Neural progenitor cell (in vitro differentiated cells): ENCODE measurements at regions not wholly inside any gene's neighbourhood (a gene's known extent, or its start where the extent isn't known, plus 50 kb on each side); places are given as distances from the start of the nearest gene placed in this dataset.

Experiments used
- EZH2 ChIP-seq: fragments of 200-600 bp; sonication (generic); IDR thresholded peaks from 2 replicates; pipeline ENCODE4 v1.6.1; 2017; ENCODE audit warnings: antibody characterized with exemption, mild to moderate bottlenecking, moderate library complexity
- EZH2phosphoT487 ChIP-seq: fragments of 200-600 bp; sonication (generic); IDR thresholded peaks from 2 replicates; pipeline ENCODE4 v1.6.1; 2017; ENCODE audit warnings: antibody characterized with exemption
- TF ChIP-seq, protein P1 (sequence below): fragments of 200-600 bp; sonication (generic); IDR thresholded peaks from 2 replicates; pipeline ENCODE4 v1.5.1; 2017; ENCODE audit warnings: antibody characterized with exemption, mild to moderate bottlenecking

DNA sequence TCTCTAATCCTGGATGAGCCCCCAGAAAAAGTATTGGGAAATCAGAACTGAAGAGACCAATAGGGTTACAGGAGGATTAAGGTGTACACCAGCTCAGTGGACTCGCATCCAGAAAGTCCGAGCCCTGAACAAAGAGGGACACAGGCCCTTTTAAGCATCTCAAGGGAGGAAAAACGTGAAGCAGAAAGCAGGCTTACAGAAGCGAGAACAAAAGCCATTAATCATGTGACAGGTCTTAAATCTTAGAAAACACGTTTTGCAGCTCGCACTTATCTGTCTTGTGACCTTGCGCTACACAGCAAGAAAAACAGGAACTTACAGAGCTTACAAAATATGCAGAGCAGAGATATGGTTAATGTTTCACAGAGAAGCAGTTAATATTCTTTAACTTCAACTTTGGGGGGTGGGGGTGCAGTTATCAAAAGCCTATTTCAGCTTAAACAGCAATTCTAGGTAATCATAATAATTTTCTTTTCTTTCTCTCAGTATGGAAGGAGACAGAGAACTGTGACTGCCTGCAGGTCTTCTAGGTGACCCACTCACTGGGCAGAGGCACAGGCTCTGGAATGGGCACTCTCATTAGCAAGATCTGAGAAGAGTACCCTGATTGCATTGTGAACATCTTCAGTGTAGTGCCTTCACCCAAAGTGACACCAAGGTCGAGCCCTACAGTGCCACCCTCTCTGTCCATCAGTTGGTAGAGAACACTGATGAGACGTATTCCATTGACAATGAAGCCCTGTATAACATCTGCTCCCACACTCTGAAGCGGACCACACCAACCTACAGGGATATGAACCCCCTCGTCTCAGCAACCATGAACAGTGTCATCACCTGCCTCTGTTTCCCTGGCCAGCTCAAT is 65.0 kb upstream of the MOCS1 start:
- TF ChIP-seq, protein P1, sequence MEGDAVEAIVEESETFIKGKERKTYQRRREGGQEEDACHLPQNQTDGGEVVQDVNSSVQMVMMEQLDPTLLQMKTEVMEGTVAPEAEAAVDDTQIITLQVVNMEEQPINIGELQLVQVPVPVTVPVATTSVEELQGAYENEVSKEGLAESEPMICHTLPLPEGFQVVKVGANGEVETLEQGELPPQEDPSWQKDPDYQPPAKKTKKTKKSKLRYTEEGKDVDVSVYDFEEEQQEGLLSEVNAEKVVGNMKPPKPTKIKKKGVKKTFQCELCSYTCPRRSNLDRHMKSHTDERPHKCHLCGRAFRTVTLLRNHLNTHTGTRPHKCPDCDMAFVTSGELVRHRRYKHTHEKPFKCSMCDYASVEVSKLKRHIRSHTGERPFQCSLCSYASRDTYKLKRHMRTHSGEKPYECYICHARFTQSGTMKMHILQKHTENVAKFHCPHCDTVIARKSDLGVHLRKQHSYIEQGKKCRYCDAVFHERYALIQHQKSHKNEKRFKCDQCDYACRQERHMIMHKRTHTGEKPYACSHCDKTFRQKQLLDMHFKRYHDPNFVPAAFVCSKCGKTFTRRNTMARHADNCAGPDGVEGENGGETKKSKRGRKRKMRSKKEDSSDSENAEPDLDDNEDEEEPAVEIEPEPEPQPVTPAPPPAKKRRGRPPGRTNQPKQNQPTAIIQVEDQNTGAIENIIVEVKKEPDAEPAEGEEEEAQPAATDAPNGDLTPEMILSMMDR, result no peak
- TF ChIP-seq EZH2, result no peak
- TF ChIP-seq EZH2phosphoT487, result no peak
